ENCODE measurements at regions not wholly inside any gene's neighbourhood (a gene's known extent, or its start where the extent isn't known, plus 50 kb on each side); places are given as distances from the start of the nearest gene placed in this dataset.

GRCh38 chr15:93488296-93488713 lies 399.3 kb upstream of the RGMA start:
- TF ChIP-seq REST (IDR thresholded peaks at IDR 0.05; ENCODE audit: insufficient read depth in 1 of 2, low read depth in 2 of 2, low read length in 2 of 2) (no peak), SIN3A (IDR thresholded peaks at IDR 0.05; ENCODE audit: borderline replicate concordance, insufficient read depth, low read length) (no peak), POLR2AphosphoS5 (IDR thresholded peaks at IDR 0.05; ENCODE audit: low read depth, low read length) (no peak), TAF1 (IDR thresholded peaks at IDR 0.05; ENCODE audit: borderline replicate concordance, insufficient read depth, low read length) (no peak), FOXP2 (optimal IDR thresholded peaks at IDR 0.05; ENCODE audit: borderline replicate concordance, extremely low read depth, extremely low read length, insufficient read depth) (no peak)

GRCh38 chr15:93486407-93487117 lies 397.6 kb upstream of the RGMA start:
- TF ChIP-seq SIN3A (IDR thresholded peaks at IDR 0.05; ENCODE audit: borderline replicate concordance, insufficient read depth, low read length) (no peak), POLR2AphosphoS5 (IDR thresholded peaks at IDR 0.05; ENCODE audit: low read depth, low read length) (no peak), FOXP2 (optimal IDR thresholded peaks at IDR 0.05; ENCODE audit: borderline replicate concordance, extremely low read depth, extremely low read length, insufficient read depth) (no peak), REST (IDR thresholded peaks at IDR 0.05; ENCODE audit: insufficient read depth in 1 of 2, low read depth in 2 of 2, low read length in 2 of 2) (no peak), TAF1 (IDR thresholded peaks at IDR 0.05; ENCODE audit: borderline replicate concordance, insufficient read depth, low read length) (no peak)

- TF ChIP-seq TAF1 (IDR thresholded peaks at IDR 0.05; ENCODE audit: borderline replicate concordance, insufficient read depth, low read length) (no peak), FOXP2 (optimal IDR thresholded peaks at IDR 0.05; ENCODE audit: borderline replicate concordance, extremely low read depth, extremely low read length, insufficient read depth) (no peak), REST (IDR thresholded peaks at IDR 0.05; ENCODE audit: insufficient read depth in 1 of 2, low read depth in 2 of 2, low read length in 2 of 2) (no peak), SIN3A (IDR thresholded peaks at IDR 0.05; ENCODE audit: borderline replicate concordance, insufficient read depth, low read length) (no peak)
Observed at GRCh38 chr15:93485438-93486327, 396.7 kb upstream of the RGMA start.

- TF ChIP-seq REST (IDR thresholded peaks at IDR 0.05; ENCODE audit: insufficient read depth in 1 of 2, low read depth in 2 of 2, low read length in 2 of 2) = no peak
- TF ChIP-seq POLR2AphosphoS5 (IDR thresholded peaks at IDR 0.05; ENCODE audit: low read depth, low read length) = no peak
- TF ChIP-seq SIN3A (IDR thresholded peaks at IDR 0.05; ENCODE audit: borderline replicate concordance, insufficient read depth, low read length) = no peak
- TF ChIP-seq FOXP2 (optimal IDR thresholded peaks at IDR 0.05; ENCODE audit: borderline replicate concordance, extremely low read depth, extremely low read length, insufficient read depth) = no peak
- no peak for TF ChIP-seq TAF1 (IDR thresholded peaks at IDR 0.05; ENCODE audit: borderline replicate concordance, insufficient read depth, low read length)
Observed at GRCh38 chr15:93483923-93484322, 394.9 kb upstream of the RGMA start.

Data from PFSK-1 (cell line).